ENCODE measurements at regions not wholly inside any gene's neighbourhood (a gene's known extent, or its start where the extent isn't known, plus 50 kb on each side); places are given as distances from the start of the nearest gene placed in this dataset.
"Not testable (repeated sequence)": the region's sequence is repeated elsewhere in the genome, so short reads cannot be mapped to it uniquely, and the experiment has no call there.

DNA sequence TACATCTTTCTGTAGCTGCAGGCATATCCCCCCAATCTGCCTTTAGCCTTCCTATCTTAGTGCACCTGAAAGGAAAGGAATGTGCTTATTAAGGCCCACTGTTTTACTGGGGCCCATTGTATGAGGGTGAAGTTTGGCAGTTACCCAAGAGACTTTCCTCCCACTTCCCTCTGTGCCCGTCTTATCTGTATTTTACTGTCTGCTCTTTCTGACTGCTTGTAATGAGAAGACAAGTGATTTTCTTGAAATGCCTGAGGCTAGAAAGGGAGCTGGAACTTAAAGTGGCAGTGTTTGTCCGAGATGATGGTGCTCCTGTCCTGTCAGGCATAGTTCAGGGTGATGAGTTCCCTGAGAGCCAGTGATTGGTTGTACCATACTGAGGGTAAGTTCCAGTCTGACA lies 114.7 kb downstream of the QRSL1 start:
- TF ChIP-seq, protein P1, sequence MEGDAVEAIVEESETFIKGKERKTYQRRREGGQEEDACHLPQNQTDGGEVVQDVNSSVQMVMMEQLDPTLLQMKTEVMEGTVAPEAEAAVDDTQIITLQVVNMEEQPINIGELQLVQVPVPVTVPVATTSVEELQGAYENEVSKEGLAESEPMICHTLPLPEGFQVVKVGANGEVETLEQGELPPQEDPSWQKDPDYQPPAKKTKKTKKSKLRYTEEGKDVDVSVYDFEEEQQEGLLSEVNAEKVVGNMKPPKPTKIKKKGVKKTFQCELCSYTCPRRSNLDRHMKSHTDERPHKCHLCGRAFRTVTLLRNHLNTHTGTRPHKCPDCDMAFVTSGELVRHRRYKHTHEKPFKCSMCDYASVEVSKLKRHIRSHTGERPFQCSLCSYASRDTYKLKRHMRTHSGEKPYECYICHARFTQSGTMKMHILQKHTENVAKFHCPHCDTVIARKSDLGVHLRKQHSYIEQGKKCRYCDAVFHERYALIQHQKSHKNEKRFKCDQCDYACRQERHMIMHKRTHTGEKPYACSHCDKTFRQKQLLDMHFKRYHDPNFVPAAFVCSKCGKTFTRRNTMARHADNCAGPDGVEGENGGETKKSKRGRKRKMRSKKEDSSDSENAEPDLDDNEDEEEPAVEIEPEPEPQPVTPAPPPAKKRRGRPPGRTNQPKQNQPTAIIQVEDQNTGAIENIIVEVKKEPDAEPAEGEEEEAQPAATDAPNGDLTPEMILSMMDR (IDR thresholded peaks at IDR 0.05): not testable (repeated sequence)
- TF ChIP-seq POLR2A (IDR thresholded peaks at IDR 0.05): not testable (repeated sequence)

Data from testis (tissue), 2 donors.